Activated CD4-positive, alpha-beta memory T cell treated with anti-CD3 and anti-CD28 coated beads for 36 hours (primary cell): ENCODE measurements at regions not wholly inside any gene's neighbourhood (a gene's known extent, or its start where the extent isn't known, plus 50 kb on each side); places are given as distances from the start of the nearest gene placed in this dataset.
"Not testable (repeated sequence)": the region's sequence is repeated elsewhere in the genome, so short reads cannot be mapped to it uniquely, and the experiment has no call there.

Source experiments
- CTCF ChIA-PET: fragments of 350-600 bp; sonication (Branson Sonifier 250); formaldehyde crosslinking; loops from one replicate; lab custom pipeline; 2021; ENCODE audit warnings: antibody characterized with exemption, inconsistent platforms; lab: Charles Lee
- POLR2A ChIA-PET: fragments of 350-600 bp; sonication (Branson Sonifier 250); formaldehyde crosslinking; loops from one replicate; lab custom pipeline; 2021; ENCODE audit warnings: antibody characterized with exemption; lab: Charles Lee
- DNase-seq: peaks from one replicate; pipeline ENCODE4 v3.0.0-alpha.2; 2020
- H3K27ac Mint-ChIP-seq: one replicate; pipeline ENCODE4 v1.8.0; 2021; ENCODE audit warnings: mixed read lengths
- H3K27me3 Mint-ChIP-seq: one replicate; pipeline ENCODE4 v1.8.0; 2021; ENCODE audit warnings: mixed read lengths
- H3K36me3 Mint-ChIP-seq: one replicate; pipeline ENCODE4 v1.8.0; 2021; ENCODE audit warnings: mixed read lengths
- H3K4me1 Mint-ChIP-seq: one replicate; pipeline ENCODE4 v1.8.0; 2021; ENCODE audit warnings: low read depth, mixed read lengths
- H3K4me3 Mint-ChIP-seq: one replicate; pipeline ENCODE4 v1.8.0; 2021; ENCODE audit warnings: mild to moderate bottlenecking, mixed read lengths
- H3K9me3 Mint-ChIP-seq: one replicate; pipeline ENCODE4 v1.8.0; 2021; ENCODE audit warnings: mixed read lengths
- intact Hi-C: fragments of 100-400 bp; cut with micrococcal nuclease; formaldehyde crosslinking; loops from one replicate; pipeline ENCODE4 v1.15.1; 2023

DNA sequence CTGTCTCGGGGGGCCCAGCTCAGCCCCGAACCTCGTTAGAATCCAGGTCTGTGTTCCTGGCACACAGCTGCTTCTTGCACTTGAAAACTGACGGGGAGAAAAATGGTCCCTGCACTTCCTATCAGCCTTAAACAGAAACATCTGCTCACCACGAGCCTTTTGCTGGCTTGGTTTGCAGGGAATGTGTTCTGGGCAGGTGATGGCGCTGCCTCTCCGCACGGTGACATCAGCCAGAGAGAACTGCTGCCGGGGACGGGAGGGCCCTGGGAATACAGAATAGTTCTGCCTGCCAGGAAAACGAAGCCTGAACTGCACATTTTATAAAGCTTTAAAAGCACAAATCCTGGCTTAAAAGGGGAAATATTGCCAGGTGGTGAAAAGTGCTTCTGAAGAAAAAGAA, 622.5 kb downstream of the TYW1 start:
- no peak overlapping the region for H3K27ac Mint-ChIP-seq
- no peaks in the 10 kb centered on the region for H3K4me1 Mint-ChIP-seq
- CTCF ChIA-PET = no interaction called here
- POLR2A ChIA-PET = no interaction called here
- H3K9me3 Mint-ChIP-seq = no peaks in the 10 kb centered on the region
- peaks cover 3% of the 10 kb centered on the region for H3K27me3 Mint-ChIP-seq
- no peaks in the 10 kb centered on the region for H3K36me3 Mint-ChIP-seq
- DNase-seq = no peak
- intact Hi-C loops = no loop called here
- H3K4me3 Mint-ChIP-seq = no peak overlapping the region

- intact Hi-C loops = no loop called here
- Mint-ChIP-seq H3K36me3 (no peaks in the 10 kb centered on the region), H3K27me3 (peaks cover 3% of the 10 kb centered on the region), H3K4me1 (peaks cover 2% of the 10 kb centered on the region), H3K27ac (no peak overlapping the region), H3K4me3 (no peak overlapping the region), H3K9me3 (no peaks in the 10 kb centered on the region)
- CTCF ChIA-PET = no interaction called here
- POLR2A ChIA-PET = no interaction called here
- no peak for DNase-seq
Observed at GRCh38 chr7:67620216-67620933, 623.7 kb downstream of the TYW1 start.

DNA sequence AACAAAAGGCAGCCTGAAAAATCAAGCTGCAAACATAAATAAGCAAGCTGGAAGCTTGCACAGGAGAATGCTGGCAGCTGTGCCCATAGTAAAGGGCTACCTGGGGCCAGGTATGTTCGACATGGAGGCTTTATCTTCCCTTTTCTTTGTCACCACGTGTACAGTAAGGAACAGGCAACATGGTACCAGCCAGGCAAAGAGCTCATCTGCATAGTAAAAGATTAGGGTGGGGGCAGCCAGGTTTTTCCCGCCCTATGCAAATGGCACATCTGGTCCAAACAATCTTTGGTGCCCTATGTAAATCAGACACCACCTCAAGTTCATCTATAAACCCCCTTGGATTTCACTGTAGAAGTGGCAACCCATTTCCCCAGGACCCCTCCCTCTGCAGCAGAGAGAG, 625.1 kb downstream of the TYW1 start:
- peaks cover 3% of the 10 kb centered on the region for H3K27me3 Mint-ChIP-seq
- no peaks in the 10 kb centered on the region for H3K9me3 Mint-ChIP-seq
- no peaks in the 10 kb centered on the region for H3K36me3 Mint-ChIP-seq
- H3K27ac Mint-ChIP-seq = no peak overlapping the region
- H3K4me3 Mint-ChIP-seq = no peak overlapping the region
- POLR2A ChIA-PET = interaction anchor here (1.1 kb wide), 1 partner anchor 16 kb away, joined by 3 read pairs; no protein-coding TSS in a partner anchor
- intact Hi-C loops = no loop called here
- H3K4me1 Mint-ChIP-seq = peaks cover 3% of the 10 kb centered on the region
- CTCF ChIA-PET = no interaction called here
- no peak for DNase-seq

DNA sequence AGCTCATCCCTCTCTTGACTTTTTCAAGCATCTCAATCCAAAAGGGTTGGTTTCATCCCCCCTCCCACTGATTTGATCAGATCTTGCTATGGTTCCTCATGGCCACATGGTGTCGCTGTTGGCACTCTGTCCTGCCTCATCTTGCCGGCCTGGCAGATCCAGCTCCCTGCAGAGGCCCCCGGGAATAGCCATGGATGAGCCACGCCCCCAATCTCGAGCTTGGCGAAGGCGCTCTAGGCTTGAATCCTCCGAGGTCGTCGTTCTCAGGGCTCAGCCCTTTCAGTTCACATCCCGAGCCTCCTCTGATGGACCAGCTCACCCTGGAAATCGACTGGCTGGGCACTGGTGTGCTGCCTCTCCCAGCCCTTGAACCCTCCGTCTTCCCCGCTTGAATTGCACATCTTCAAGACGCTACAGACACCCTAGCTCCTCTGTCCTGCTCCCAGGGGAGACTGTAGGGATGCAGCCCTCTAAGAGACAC, 628.7 kb downstream of the TYW1 start:
- intact Hi-C loops = no loop called here
- H3K9me3 Mint-ChIP-seq = no peaks in the 10 kb centered on the region
- POLR2A ChIA-PET = no interaction called here

GRCh38 chr7:67631476-67631875, 634.8 kb downstream of the TYW1 start:
- H3K9me3 Mint-ChIP-seq = peaks cover 4% of the 10 kb centered on the region
- H3K4me3 Mint-ChIP-seq = no peak overlapping the region
- H3K36me3 Mint-ChIP-seq = no peaks in the 10 kb centered on the region
- POLR2A ChIA-PET = no interaction called here
- intact Hi-C loops = no loop called here
- CTCF ChIA-PET = no interaction called here
- DNase-seq = no peak
- H3K27me3 Mint-ChIP-seq = no peaks in the 10 kb centered on the region
- no peaks in the 10 kb centered on the region for H3K4me1 Mint-ChIP-seq
- no peak overlapping the region for H3K27ac Mint-ChIP-seq

More for the DNA sequence above, 628.7 kb downstream of the TYW1 start:
- CTCF ChIA-PET = interaction anchor here (0.7 to 3.0 kb wide), 7 partner anchors 13 to 247 kb away, joined by 3 to 12 read pairs (median 4); no protein-coding TSS in a partner anchor
- Mint-ChIP-seq H3K36me3 (no peaks in the 10 kb centered on the region), H3K27me3 (peaks cover 3% of the 10 kb centered on the region), H3K4me3 (no peak overlapping the region), H3K27ac (no peak overlapping the region), H3K4me1 (peaks cover 3% of the 10 kb centered on the region)
- DNase-seq = peak; percentile 33

GRCh38 chr7:67635271-67635670, 638.6 kb downstream of the TYW1 start:
- DNase-seq = no peak
- H3K4me1 Mint-ChIP-seq = no peaks in the 10 kb centered on the region
- H3K27me3 Mint-ChIP-seq = peaks cover 2% of the 10 kb centered on the region
- ChIA-PET POLR2A (no interaction called here), CTCF (no interaction called here)
- H3K36me3 Mint-ChIP-seq = no peaks in the 10 kb centered on the region
- peaks cover 16% of the 10 kb centered on the region for H3K9me3 Mint-ChIP-seq
- intact Hi-C loops = no loop called here
- no peak overlapping the region for H3K27ac Mint-ChIP-seq
- H3K4me3 Mint-ChIP-seq = no peak overlapping the region

GRCh38 chr7:67636348-67637022, 639.9 kb downstream of the TYW1 start:
- ChIA-PET CTCF (interaction anchor here (3.3 kb wide), 1 partner anchor 10 kb away, joined by 12 read pairs; no protein-coding TSS in a partner anchor), POLR2A (no interaction called here)
- no peak for DNase-seq
- H3K4me3 Mint-ChIP-seq = no peak overlapping the region
- peaks cover 17% of the 10 kb centered on the region for H3K9me3 Mint-ChIP-seq
- intact Hi-C loops = no loop called here
- H3K36me3 Mint-ChIP-seq = no peaks in the 10 kb centered on the region
- no peak overlapping the region for H3K27ac Mint-ChIP-seq
- peaks cover 2% of the 10 kb centered on the region for H3K27me3 Mint-ChIP-seq
- H3K4me1 Mint-ChIP-seq = no peaks in the 10 kb centered on the region

DNA sequence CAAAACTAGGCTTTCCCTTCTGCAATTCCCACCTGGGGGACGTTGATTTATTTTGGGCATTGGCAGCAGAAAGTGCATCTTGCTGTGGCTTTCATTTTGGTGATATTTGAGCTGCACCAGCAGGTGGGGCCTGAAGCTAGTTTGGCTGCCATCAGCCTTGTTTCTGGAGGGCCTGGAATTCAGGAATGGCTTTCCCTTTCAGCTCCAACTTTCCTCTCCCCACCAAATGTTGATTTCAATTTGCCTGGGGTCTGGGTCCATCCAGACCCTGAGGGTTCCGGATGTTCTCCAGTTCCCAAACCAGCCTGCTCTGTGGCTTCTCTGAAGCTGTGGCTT, 640.4 kb downstream of the TYW1 start:
- POLR2A ChIA-PET = interaction anchor here (0.6 kb wide), 1 partner anchor 513 kb away, joined by 3 read pairs; no protein-coding TSS in a partner anchor
- Mint-ChIP-seq H3K4me1 (no peaks in the 10 kb centered on the region), H3K27me3 (peaks cover 2% of the 10 kb centered on the region), H3K9me3 (peaks cover 17% of the 10 kb centered on the region), H3K4me3 (no peak overlapping the region), H3K36me3 (no peaks in the 10 kb centered on the region), H3K27ac (no peak overlapping the region)
- DNase-seq = no peak
- CTCF ChIA-PET = interaction anchor here (3.3 kb wide), 1 partner anchor 11 kb away, joined by 12 read pairs; no protein-coding TSS in a partner anchor
- intact Hi-C loops = no loop called here

DNA sequence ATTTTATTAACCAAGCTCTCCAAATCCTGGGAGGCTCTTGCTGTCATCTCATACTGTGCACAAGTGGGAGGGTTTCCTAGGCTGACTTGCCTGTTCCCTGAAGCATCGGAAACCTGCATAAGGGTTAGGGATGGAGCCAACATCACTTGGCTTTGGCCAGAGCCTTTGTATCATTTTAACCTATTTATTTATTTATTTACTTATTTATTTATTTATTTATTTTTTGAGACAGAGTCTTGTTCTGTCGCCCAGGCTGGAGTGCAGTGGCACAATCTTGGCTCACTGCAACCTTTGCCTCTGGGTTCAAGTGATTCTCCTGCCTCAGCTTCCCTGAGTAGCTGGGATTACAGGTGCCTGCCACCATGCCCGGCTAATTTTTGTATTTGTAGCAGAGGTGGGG, 645.9 kb downstream of the TYW1 start:
- POLR2A ChIA-PET, H3K4me1 Mint-ChIP-seq, H3K27ac Mint-ChIP-seq, CTCF ChIA-PET, intact Hi-C loops, H3K36me3 Mint-ChIP-seq, DNase-seq, H3K4me3 Mint-ChIP-seq, H3K27me3 Mint-ChIP-seq: not testable (repeated sequence)
- peaks cover 14% of the 10 kb centered on the region for H3K9me3 Mint-ChIP-seq

DNA sequence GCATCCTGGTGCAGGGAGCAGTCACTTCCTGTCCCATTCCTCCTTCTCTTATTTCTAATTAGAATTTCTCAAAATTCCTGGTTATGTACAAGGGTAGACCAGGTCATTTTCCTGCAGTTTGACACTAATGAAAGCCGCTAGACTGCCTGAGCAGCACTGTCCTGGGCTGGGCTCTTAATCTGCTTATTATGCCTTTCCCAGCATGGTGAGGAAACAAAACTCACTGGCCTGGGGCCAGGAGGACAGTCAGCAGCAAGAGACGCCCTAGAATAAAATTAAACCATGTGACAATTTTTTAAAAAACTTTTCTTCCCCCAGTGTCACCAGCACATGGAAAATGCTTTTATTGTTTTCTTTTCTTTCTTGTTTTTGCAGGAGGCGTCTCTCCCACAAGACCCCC, 647.5 kb downstream of the TYW1 start:
- Mint-ChIP-seq H3K9me3 (peaks cover 13% of the 10 kb centered on the region), H3K27me3 (no peaks in the 10 kb centered on the region), H3K4me1 (no peaks in the 10 kb centered on the region), H3K4me3 (no peak overlapping the region), H3K36me3 (no peaks in the 10 kb centered on the region), H3K27ac (no peak overlapping the region)
- CTCF ChIA-PET = no interaction called here
- intact Hi-C loops = no loop called here
- POLR2A ChIA-PET = no interaction called here
- DNase-seq = no peak

- Mint-ChIP-seq H3K9me3 (peaks cover 4% of the 10 kb centered on the region), H3K4me3 (no peak overlapping the region), H3K36me3 (no peaks in the 10 kb centered on the region), H3K27me3 (no peaks in the 10 kb centered on the region), H3K4me1 (no peaks in the 10 kb centered on the region), H3K27ac (no peak overlapping the region)
- intact Hi-C loops = no loop called here
- CTCF ChIA-PET = no interaction called here
- POLR2A ChIA-PET = no interaction called here
- no peak for DNase-seq
Observed at GRCh38 chr7:67652937-67653336, 656.3 kb downstream of the TYW1 start.

DNA sequence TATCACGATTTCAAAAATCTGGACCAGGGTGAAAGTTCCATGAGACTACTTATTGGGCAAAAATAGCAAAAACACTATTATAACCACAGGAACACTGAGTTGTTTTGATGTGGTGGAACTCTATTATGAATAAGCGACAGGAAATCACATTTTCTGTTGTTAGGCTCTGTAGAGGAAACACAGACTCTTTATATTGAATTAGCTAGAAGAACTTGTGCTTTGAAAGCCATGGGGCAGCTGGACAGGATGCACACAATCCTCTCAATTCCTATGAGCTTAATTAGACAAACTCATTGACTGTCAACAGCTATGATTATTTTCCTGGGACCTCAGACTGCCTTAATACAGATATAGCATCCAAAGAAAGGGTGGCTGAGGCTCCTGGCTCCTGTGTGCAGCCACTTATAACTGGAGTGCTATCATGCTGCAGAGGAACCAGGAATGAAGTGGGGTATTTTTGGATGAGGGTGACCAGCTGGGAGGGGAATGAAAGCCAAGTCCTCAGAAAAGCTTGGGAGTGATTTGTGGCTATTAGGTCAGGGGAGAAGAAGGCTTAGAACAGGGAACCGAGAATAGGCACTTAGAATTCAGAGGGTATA, 657.3 kb downstream of the TYW1 start:
- H3K9me3 Mint-ChIP-seq = peaks cover 4% of the 10 kb centered on the region

More for the DNA sequence above, 657.3 kb downstream of the TYW1 start:
- H3K27me3 Mint-ChIP-seq = no peaks in the 10 kb centered on the region
- no peaks in the 10 kb centered on the region for H3K36me3 Mint-ChIP-seq
- no peak overlapping the region for H3K4me3 Mint-ChIP-seq
- no peak for DNase-seq
- POLR2A ChIA-PET = no interaction called here
- intact Hi-C loops = no loop called here
- CTCF ChIA-PET = no interaction called here
- H3K27ac Mint-ChIP-seq = no peak overlapping the region
- no peaks in the 10 kb centered on the region for H3K4me1 Mint-ChIP-seq
